Fibroblast of skin of left quadriceps (primary cell): ENCODE measurements at regions not wholly inside any gene's neighbourhood (a gene's known extent, or its start where the extent isn't known, plus 50 kb on each side); places are given as distances from the start of the nearest gene placed in this dataset.

Experiments used
- DNase-seq, 2 experiments: peaks; one replicate each; pipeline ENCODE4 v3.0.0-alpha.2; 2013; ENCODE audit warnings: low read depth in 2 of 2

DNA sequence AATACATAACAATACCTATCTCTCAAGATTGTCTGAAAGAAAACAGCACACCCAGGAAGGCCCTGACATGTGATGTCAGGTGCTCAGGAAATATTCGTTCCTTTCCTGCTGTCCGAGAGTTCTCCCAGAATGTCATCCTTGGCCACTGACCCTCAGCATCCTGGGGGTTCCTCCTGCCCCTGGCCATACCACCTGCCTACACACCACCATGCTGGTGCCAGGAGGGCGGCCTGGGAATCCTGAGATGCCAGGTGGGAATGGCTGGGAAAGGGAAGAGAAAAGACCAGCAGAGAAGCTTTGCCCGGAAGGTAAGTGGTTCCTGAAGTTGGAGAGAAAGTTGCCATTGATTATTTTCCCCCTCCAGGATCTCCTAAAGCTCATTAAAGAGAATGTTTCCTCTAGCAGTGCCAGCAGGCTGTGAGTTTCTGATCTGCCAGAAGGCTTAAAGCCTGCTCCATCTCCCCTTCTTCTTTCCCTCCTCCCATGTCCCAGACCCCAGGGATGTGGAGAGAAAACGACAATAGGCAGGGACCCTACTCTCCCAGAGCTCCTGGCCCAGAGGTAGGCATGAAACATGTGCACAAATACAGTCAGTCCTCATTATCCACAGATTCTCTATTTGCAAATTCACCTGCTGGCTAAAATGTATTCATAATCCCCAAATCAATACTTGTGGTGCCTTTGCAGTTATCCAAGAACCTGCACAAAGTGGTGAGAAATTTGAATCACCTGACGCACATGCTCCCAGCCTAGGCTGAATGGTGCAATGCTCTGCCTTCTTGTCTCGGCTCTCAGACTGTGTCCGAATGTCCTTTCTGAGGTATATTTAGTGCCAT is 147.1 kb upstream of the MYCN start:
- no peak for DNase-seq

- no peak for DNase-seq
Measured at GRCh38 chr2:15793978-15794377, 146.4 kb upstream of the MYCN start.

DNA sequence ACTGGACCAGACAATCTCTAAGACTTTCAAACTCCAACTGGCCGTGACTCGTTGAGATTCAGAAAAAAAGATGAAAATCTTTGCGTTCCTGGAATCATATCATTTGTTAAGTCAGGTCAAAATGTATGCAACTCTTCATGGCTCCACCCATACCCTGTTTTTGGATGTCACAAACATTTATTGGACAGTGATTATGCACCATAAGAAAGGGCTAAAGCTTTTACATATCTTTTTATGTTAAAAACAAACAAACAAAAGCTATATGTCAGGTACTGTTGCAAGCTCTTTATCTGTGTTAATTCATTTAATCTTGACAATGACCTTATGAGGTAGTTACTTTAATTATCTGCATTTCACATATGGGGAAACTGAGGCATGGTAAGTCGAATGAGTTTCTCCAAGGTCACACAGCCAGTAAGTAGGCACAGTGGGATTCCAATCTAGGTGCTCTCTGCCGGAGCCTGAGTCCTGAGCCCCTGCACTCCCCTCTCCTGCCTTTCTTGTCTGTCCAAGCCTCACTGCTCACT is 145.7 kb upstream of the MYCN start:
- DNase-seq = no peak

DNA sequence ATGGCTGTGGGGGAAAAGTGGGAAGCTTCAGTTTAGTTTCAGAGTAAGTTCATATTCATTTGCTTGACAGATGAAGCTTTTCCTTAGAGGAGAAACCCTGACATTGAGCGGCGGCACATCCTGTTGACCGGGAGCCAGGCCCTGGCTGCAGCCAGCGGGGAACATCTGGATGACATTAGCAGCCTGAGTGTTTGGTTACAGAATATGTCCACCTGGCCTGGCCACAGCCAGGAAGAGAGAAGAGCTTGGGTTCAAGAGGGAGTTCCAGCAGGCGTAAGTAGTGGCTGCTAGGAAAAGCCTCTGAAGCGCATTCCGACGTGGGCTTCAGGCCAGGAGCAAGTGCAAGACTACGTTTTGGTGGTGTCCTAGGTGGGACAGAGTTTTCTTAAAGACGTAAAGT is 144.9 kb upstream of the MYCN start:
- no peak for DNase-seq

GRCh38 chr2:15796167-15796942 is 144.0 kb upstream of the MYCN start:
- DNase-seq = no peak

GRCh38 chr2:15797231-15797938 is 143.0 kb upstream of the MYCN start:
- DNase-seq = no peak

DNA sequence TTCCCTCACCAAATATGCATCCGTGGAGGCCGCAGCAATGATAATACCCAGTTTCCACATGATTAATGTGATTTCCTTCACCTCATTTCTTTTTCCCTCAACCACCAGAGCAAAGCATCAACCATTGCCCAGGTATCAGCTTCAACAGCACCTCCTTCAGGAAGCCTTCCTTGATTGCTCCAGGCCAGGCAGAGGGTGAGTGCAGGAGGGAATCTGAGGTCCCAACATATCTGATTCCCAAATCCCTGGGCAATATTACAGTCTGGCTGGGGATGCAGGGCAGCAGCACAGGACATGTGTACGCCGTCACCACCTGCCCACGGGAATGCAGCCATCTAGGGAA is 142.4 kb upstream of the MYCN start:
- DNase-seq = no peak

DNA sequence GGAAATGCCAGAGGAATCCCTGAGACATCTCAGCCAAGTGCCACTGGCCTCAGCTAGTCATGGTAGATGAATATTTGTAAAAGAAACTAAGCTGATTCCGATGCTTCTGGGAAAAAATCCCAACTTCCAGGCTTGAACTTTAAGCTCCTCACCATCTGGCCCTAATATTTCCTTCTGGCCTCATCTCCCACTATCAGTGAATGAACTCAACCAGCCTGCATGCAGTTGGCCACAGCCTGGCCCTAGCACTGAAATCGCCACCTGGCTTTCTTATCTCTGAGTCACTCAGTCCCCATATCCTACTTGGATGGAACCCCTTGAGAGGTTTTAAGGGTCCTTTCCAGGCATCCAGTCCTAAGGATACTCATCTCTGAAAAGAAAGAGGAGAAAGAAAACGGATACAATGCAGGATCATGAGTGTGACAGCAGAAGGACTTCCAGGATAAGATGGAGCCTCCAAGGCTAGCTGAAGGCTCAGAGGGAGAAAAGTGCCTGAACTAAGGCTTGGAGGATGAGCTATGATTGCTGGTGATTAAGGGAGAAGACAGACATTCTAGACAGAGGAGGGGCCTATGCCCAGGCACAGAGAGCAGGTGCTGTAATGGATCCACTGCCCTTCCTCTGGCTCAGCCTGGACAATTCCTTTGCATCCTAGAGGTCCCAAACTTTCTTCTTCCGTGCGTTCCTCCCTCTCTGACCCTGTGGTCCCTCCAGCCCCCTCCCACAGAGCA is 141.5 kb upstream of the MYCN start:
- no peak for DNase-seq

GRCh38 chr2:15799432-15799827 is 140.9 kb upstream of the MYCN start:
- DNase-seq = no peak

DNA sequence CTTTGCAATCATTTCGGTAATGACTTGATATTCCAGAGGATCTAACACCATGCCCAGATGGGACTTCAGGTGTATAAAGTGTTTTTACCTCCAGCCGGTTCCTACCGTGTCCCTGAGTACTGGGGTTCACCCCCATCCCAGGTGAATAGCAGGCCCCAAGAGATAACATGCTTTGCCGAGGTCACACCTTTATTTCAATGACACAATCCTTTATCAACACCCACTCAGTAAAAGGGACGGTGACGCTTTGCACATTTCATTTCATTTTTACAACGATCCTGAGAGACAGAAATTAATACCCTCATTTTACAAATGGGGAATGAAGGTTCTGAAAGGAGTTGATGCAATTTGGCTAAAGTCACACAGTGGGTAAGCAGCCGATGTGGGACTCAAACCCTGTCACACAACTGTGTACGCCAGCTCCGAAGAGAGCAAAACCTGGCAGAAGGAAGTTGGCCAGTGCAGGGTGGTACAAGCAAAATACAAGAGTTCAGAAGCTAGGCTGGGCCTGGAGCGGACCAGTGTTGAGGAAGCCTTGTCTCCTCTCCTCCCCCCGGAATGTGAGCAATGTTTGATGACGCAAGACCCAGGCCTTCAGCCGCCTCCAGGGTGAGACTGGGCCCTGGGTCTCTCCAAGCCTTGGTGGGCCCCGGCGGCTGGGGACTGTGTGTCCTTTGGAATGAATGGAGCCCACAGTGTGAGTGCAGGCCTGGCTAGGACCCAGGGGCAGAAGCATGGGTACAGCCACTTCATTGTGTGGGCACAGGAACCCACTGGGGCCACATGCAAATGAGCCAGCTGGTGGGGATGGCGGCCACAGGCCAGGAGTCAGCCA is 139.6 kb upstream of the MYCN start:
- DNase-seq = no peak

- no peak for DNase-seq
Measured at GRCh38 chr2:15801439-15801838, 138.9 kb upstream of the MYCN start.

DNA sequence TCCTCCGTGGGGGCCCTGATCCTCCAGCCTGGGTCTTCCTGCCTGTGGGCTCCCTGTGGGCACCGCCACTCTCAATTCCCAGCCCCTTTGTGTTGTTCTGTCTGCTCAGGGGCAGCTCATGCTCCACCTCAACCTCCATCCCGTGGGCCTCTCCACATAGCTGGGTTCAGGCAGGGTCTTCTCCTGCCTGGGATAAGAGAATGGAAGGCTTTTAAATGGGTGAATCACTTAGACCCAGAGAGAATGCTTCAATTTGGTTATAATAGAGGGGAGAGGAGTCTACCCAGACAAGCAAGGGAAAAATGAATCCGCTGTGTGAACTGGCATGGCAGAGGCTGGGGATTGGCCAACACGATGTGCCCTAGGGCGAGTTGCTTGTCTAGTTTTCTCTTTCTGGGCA is 138.4 kb upstream of the MYCN start:
- DNase-seq = no peak

DNA sequence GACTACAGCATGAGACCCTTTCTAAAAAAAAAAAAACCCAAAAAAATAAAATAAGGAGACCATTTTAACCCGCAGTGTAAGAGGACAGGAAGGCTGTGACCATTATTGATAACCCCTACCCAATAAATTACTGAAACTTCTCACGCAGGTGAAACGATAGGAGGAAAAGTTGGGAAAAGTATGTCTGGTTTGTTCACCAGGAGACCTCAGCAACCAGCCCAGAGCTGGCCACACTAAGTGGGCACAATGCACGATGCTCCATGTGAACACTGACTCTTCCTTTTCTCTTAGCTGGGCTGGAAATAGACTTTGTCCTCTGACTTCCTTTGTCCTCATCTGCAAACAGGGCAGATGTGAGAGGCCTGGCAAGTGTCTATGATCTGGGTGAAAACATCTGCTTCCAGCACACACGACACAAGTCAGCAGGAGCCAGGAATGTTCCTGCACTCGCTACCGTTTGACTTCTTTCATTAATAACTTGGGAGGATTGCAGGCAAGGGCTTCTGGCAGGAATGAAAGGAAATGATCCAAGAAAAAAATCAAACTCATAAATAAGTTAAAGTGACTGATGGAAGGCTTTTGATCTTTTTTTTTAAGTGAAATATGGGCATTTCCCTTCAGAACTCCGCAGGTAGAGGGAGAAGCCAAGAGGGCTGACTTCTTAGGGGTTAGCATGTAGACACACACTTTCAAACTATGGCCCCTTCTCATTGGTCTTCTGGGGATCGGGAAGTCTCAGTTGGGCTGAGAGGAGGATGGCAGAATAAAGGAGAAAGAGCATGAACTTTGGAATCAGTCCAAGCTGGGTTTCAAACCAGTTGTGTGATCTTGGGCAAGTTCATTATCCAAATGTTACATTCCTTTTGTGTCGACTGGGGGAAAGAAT is 137.4 kb upstream of the MYCN start:
- DNase-seq = no peak

DNA sequence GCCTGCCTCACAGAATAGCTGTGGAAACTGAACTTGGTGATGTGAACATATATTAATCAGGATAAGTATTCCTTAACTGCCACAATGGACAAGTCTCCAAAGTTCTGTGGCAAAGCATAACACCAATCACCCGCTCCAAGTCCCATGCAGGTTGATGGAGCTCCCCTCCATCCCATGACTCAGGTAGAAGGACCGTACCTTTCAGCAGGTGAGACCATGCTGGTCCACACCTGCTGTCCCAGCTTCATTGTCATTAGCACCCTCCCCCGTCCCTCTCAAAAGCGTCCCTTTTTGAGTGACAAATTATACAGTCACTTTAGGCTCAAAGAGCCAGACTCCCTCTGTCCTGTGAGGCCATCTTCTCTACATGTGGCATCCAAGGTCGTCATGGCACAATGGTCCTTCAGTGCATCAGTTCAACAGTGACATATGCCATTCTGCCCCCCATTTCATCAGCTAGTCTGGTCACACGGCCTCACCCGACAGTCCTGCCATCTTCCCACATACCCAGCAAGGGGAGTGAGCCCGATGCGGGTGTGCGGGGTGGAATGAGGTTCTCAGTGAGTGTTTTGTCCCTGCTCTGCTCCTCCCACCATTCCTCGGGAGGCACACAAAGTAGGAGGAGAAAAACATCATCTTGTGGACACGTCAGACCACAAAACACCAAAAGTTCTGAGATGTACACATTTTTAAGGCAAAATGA is 136.7 kb upstream of the MYCN start:
- DNase-seq = no peak

DNA sequence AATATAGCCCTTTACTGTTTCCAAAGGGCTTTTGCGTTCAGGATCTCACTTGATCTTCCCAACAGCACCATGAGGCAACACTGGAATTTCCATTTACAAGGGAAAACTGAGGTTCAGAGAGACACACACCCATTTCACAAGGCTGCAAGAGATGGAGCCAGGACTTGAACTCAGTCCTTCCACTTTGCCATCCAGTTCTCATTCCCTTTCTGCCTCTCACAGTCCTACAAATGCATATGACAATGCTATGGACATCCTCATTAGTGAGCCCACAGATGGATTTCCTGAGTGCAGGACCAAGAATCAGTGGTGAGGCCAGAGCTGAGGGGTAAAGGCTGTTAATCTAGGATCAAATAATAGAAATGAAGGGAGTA is 136.1 kb upstream of the MYCN start:
- DNase-seq = no peak

GRCh38 chr2:15804691-15805090 is 135.7 kb upstream of the MYCN start:
- no peak for DNase-seq

DNA sequence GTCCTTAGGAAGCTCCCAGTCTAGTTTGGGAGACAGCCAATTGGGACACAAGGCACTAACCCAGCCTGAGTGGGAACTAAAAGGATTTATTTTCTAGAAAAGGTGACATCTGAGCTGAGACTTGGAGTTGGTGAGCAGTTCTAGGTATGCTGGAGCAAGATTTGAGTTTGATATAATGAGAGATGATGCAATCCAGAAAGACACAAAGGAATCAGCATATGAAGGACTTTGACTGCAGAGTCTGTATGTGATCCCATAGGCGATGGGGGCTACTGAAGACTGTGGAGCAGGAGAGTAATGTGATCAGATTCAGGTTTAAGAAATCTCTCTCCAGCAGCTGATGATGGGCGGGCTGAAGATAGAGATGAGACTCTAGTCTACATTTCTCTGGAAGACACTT is 135.1 kb upstream of the MYCN start:
- DNase-seq = no peak

- DNase-seq = no peak
Measured at GRCh38 chr2:15805772-15806171, 134.6 kb upstream of the MYCN start.

DNA sequence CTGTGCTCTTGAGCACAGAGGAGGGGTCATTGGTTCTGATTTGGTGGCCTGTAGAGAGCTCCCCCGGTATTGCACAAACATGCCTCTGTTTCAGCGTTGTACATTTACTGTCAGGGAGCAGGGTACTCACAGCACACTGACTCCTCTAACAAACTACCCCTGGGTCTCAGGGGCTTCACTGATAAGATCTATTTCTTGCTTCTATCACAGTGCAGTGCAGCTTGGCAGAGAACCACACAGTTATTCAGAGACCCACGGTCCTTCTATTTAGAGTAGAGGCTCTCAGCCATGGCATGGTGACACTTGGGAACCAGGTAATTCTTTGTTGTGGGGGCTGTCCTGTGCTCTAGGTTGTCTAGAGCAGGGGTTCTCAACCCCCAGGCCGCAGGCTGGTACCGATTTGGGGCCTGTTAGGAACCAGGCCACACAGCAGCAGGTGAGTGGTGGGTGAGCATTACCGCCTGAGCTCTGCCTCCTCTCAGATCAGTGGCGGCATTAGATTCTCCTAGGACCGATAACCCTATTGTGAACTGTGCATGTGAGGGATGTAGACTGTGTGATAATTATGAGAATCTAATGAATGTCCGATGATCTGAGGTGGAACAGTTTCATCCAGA is 133.4 kb upstream of the MYCN start:
- no peak for DNase-seq
